ENCODE measurements at regions not wholly inside any gene's neighbourhood (a gene's known extent, or its start where the extent isn't known, plus 50 kb on each side); places are given as distances from the start of the nearest gene placed in this dataset.

DNA sequence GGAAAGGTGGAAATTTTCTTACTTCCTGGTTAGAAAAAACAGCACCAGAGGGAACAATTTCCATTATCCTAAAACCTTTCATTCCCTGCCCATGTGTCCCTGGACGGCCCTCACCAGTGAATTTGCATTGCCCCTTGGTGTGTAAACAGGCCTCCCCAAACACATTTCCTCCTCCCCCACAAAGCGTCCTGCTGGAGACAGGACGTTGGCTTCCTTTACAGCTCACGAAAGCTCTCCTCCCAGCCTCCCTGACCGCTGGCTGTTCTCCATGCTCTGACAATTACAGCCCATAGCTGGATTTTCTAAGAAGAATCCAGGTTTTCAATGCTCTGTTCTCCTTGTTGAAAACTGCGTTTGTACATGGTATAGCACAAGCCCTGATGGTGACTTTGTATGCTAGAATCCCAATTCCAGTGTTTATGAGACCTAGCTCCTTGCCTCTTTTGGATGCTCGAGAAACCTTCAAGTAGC, 724.2 kb upstream of the CELF2 start:
- H3K4me3 ChIP-seq (ENCODE audit: low read depth, low read length) = no peak overlapping the region
- TF ChIP-seq, protein P1, sequence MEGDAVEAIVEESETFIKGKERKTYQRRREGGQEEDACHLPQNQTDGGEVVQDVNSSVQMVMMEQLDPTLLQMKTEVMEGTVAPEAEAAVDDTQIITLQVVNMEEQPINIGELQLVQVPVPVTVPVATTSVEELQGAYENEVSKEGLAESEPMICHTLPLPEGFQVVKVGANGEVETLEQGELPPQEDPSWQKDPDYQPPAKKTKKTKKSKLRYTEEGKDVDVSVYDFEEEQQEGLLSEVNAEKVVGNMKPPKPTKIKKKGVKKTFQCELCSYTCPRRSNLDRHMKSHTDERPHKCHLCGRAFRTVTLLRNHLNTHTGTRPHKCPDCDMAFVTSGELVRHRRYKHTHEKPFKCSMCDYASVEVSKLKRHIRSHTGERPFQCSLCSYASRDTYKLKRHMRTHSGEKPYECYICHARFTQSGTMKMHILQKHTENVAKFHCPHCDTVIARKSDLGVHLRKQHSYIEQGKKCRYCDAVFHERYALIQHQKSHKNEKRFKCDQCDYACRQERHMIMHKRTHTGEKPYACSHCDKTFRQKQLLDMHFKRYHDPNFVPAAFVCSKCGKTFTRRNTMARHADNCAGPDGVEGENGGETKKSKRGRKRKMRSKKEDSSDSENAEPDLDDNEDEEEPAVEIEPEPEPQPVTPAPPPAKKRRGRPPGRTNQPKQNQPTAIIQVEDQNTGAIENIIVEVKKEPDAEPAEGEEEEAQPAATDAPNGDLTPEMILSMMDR (conservative IDR thresholded peaks at IDR 0.05; ENCODE audit: low read depth, low read length) = no peak
- peak; percentile 9 for DNase-seq (ENCODE audit: low read depth)

DNA sequence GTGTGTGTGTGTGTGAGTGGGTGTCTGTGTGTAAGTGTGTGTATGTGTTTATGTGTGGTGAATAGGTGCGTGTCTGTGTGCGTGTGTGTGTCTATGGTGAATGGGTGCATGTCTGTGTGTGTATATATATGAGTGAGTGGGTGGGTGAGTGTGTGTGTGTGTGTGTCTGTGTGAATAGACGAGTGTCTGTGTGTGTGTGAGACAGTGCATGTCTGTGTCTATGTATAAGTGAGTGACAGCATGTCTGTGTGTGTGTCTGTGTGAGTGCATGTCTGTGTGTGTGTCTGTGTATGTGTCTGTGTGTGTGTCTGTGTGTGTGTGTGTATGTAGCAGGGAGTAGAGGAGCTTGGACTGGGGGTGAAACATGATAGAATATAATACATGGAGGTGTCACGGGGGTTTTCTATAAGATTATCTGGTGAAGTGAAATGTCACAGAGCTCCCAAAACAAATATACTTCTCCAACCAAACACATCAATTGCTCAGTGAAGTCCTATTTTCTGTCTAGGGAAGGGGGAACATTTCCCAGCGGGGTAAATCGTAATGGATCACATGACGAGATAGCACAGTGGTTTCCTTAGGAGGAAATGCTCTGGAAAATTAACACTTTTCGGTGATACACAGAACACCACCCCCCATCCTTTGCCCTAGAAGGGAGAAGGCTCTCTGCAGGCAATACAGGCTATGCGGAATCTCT, 723.3 kb upstream of the CELF2 start:
- DNase-seq (ENCODE audit: low read depth) = no peak
- TF ChIP-seq, protein P1 (conservative IDR thresholded peaks at IDR 0.05; ENCODE audit: low read depth, low read length) = no peak
- H3K4me3 ChIP-seq (ENCODE audit: low read depth, low read length) = no peak overlapping the region

DNA sequence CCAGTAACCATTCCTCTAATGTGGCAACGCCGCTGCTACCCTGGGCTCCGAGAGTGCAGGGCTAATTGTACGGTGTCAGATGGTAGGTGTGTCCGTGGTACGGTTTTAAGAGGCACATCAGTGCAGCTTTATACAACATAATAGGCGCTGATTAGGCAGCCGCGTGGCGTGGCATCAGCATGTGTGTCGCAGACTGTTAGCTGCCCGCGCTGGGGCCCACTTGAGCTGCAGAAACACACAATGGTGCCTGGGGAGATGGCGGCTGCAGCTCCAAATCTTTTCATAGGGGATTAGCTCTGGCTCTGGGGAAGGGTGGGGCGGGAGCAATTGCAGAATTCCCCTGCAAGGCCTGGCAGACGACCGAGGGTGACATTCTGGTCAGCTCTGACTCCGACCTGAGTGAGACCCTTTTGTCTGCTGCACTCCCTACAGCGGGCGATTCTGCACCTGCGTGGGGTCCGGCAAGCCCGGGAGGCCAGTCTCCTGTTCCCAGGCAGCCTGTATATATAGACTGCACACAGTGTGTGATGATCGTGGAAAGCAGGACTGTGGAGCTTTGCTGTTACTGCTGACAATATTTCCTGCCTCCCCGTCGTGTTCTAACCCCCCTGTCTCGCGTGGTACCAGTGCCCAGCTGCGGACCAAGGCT, 722.7 kb upstream of the CELF2 start:
- no peak for DNase-seq (ENCODE audit: low read depth)
- TF ChIP-seq, protein P1 (conservative IDR thresholded peaks at IDR 0.05; ENCODE audit: low read depth, low read length) = no peak
- no peak overlapping the region for H3K4me3 ChIP-seq (ENCODE audit: low read depth, low read length)

GRCh38 chr10:10295537-10295936, 722.1 kb upstream of the CELF2 start:
- TF ChIP-seq, protein P1 (conservative IDR thresholded peaks at IDR 0.05; ENCODE audit: low read depth, low read length) = no peak
- H3K4me3 ChIP-seq (ENCODE audit: low read depth, low read length) = no peak overlapping the region
- DNase-seq (ENCODE audit: low read depth) = no peak

DNA sequence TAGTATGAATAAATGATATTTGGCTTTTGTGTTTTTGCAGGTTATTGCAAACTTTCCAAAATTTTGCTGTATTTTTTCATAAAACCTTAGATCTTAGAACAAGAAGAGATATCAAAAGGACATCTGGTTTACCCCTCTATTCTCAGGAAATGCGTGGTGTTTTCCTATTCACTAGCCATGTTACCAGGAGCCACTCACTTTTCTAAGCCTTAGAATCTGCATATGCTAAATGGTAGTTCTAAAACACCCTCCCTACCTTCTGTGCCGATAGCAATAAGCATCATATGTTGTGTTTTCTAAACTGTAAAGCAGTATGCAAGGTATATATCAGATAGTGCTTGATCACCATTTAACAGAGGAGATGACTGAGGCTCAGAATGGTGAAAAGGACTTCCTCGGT, 715.0 kb upstream of the CELF2 start:
- no peak overlapping the region for H3K4me3 ChIP-seq (ENCODE audit: low read depth, low read length)
- TF ChIP-seq, protein P1 (conservative IDR thresholded peaks at IDR 0.05; ENCODE audit: low read depth, low read length) = no peak
- no peak for DNase-seq (ENCODE audit: low read depth)

- H3K4me3 ChIP-seq (ENCODE audit: low read depth, low read length) = no peak overlapping the region
- DNase-seq (ENCODE audit: low read depth) = no peak
- TF ChIP-seq, protein P1 (conservative IDR thresholded peaks at IDR 0.05; ENCODE audit: low read depth, low read length) = no peak
Observed at GRCh38 chr10:10307036-10307435, 710.6 kb upstream of the CELF2 start.

DNA sequence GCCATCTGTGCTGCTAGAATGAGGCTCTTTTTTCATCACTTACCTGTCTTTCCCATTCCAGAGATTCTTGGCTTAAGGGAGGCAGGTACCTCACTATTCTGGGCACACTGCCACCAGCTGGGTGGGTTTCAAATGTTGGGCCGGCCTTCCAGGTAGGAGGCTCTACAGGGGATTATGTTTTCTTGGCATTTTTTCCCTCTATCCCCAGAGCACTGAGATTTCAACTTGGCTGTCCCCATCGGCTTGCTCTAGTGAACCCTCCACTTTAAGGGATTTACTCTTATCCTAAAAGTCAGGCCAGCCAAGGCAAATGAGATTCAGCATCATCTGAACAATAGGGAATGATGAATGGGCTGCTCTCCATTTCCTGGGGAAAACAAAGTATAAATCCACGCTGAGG, 710.1 kb upstream of the CELF2 start:
- no peak for DNase-seq (ENCODE audit: low read depth)
- TF ChIP-seq, protein P1 (conservative IDR thresholded peaks at IDR 0.05; ENCODE audit: low read depth, low read length) = no peak

More for the DNA sequence above, 710.1 kb upstream of the CELF2 start:
- no peak overlapping the region for H3K4me3 ChIP-seq (ENCODE audit: low read depth, low read length)

All from choroid plexus epithelial cell (primary cell).